ENCODE measurements at regions not wholly inside any gene's neighbourhood (a gene's known extent, or its start where the extent isn't known, plus 50 kb on each side); places are given as distances from the start of the nearest gene placed in this dataset.

DNA sequence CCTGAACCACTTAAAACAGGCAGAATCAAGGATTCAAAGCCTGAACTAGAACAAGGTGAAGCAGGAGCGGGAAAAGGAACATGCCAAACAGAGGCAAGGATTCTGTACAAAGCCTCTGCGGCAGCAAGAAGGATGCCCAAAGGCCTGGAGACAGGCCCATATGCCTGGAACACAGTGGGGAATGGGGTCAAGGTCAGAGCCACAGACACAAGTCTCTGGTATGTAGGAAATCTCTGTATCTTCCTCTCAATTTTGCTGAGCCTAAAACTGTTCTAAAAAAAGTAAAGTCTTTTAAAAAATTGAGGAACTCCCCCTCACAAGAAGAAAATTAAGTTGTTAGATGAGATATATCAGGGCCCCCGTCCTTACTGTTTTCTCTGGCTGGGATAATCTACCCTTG lies 175.9 kb upstream of the GHITM start:
- TF ChIP-seq, protein P1, sequence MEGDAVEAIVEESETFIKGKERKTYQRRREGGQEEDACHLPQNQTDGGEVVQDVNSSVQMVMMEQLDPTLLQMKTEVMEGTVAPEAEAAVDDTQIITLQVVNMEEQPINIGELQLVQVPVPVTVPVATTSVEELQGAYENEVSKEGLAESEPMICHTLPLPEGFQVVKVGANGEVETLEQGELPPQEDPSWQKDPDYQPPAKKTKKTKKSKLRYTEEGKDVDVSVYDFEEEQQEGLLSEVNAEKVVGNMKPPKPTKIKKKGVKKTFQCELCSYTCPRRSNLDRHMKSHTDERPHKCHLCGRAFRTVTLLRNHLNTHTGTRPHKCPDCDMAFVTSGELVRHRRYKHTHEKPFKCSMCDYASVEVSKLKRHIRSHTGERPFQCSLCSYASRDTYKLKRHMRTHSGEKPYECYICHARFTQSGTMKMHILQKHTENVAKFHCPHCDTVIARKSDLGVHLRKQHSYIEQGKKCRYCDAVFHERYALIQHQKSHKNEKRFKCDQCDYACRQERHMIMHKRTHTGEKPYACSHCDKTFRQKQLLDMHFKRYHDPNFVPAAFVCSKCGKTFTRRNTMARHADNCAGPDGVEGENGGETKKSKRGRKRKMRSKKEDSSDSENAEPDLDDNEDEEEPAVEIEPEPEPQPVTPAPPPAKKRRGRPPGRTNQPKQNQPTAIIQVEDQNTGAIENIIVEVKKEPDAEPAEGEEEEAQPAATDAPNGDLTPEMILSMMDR (IDR thresholded peaks at IDR 0.05): no peak
- TF ChIP-seq POLR2A (IDR thresholded peaks at IDR 0.05): no peak

Measured in heart left ventricle (tissue), 13 donors.